BLaER1 (cell line): ENCODE measurements at regions not wholly inside any gene's neighbourhood (a gene's known extent, or its start where the extent isn't known, plus 50 kb on each side); places are given as distances from the start of the nearest gene placed in this dataset.
"Not testable (repeated sequence)": the region's sequence is repeated elsewhere in the genome, so short reads cannot be mapped to it uniquely, and the experiment has no call there.

Experiments
- H3K27ac ChIP-seq: shearing (Covaris generic); formaldehyde crosslinking; 2 replicates; pipeline ENCODE4 v1.8.1; 2022
- H3K27me3 ChIP-seq: shearing (Covaris generic); formaldehyde crosslinking; 2 replicates; pipeline ENCODE4 v1.8.1; 2022
- H3K36me3 ChIP-seq: shearing (Covaris generic); formaldehyde crosslinking; 2 replicates; pipeline ENCODE4 v1.8.1; 2022
- H3K4me1 ChIP-seq: shearing (Covaris generic); formaldehyde crosslinking; 2 replicates; pipeline ENCODE4 v1.8.1; 2022
- H3K4me2 ChIP-seq: shearing (Covaris generic); formaldehyde crosslinking; 2 replicates; pipeline ENCODE4 v1.8.1; 2022
- H3K4me3 ChIP-seq: shearing (Covaris generic); formaldehyde crosslinking; 2 replicates; pipeline ENCODE4 v1.8.1; 2022
- H3K9ac ChIP-seq: shearing (Covaris generic); formaldehyde crosslinking; 2 replicates; pipeline ENCODE4 v1.8.1; 2022
- H3K9me3 ChIP-seq: shearing (Covaris generic); formaldehyde crosslinking; 2 replicates; pipeline ENCODE4 v1.8.1; 2022
- H4K20me1 ChIP-seq: shearing (Covaris generic); formaldehyde crosslinking; 2 replicates; pipeline ENCODE4 v1.8.1; 2022
- Cebpa-rat ChIP-seq: shearing (Covaris generic); IDR thresholded peaks from 2 replicates; pipeline ENCODE4 v1.8.1; 2022

DNA sequence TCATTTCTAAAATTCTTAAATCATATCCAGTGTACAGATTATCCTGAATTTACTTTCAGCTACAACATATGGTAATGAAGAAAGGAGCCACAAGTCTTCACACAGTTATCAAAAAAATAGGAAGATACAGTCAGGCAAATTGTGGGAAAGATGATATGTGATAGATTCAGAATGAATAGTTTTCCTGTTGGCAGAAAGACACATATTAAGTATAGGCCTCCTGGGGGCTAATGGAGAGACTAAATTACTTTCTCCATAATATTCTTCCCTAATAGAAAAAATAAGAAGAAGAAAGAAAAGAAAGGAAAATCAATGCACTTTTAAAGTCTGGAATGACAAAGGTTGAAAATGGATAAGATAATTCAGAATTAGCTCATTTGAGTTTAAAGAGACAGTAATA lies 2073.5 kb downstream of the LRRC4C start:
- H3K27ac ChIP-seq, result no peak overlapping the region
- no peaks in the 10 kb centered on the region for H3K27me3 ChIP-seq

DNA sequence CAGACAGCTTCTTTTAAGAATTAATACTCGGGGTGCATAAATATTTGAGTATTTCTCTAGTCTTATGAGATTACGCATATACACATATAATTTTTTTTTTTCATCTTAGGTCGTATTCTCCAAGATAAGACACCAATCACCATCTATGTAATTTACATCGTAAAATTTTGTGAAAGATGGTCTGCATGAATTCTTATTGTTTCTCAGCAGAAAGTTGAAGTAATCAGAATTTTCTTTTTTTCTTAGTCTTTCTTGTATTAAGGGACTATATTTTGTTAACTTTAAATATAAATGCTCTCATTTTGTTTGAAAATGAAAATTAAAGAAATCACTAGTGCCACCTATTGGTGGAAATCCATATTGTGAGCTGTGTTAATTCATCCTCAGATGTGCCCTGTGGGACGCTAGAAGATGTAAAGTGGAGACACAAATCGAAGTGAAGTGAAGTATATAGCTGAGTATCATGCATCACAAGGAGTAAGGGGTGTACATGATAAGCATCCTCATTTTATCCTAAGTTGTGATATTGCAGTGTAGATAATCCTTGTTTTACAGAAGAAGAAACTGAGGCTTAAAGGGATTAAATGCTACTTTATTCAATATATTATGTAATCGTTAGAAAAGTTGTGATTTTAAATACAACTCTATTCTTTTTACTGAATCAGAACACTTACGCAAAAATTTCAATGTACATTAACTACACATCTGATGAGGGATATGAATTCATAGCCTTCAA lies 2084.3 kb downstream of the LRRC4C start:
- Histone ChIP-seq H3K4me1 (no peaks in the 10 kb centered on the region), H3K4me3 (no peak overlapping the region), H3K4me2 (no peak overlapping the region), H3K27ac (no peak overlapping the region), H3K27me3 (no peaks in the 10 kb centered on the region), H3K9me3 (no peaks in the 10 kb centered on the region), H4K20me1 (no peaks in the 10 kb centered on the region), H3K36me3 (no peaks in the 10 kb centered on the region), H3K9ac (no peak overlapping the region)
- TF ChIP-seq Cebpa-rat, result no peak

More for the DNA sequence above, 2073.5 kb downstream of the LRRC4C start:
- no peak overlapping the region for H3K4me3 ChIP-seq
- no peaks in the 10 kb centered on the region for H4K20me1 ChIP-seq
- H3K36me3 ChIP-seq, result no peaks in the 10 kb centered on the region
- no peak overlapping the region for H3K4me2 ChIP-seq
- H3K9me3 ChIP-seq, result peaks cover 25% of the 10 kb centered on the region; the same call in 1 of the 2 replicates
- no peak for TF ChIP-seq Cebpa-rat
- H3K4me1 ChIP-seq, result no peaks in the 10 kb centered on the region
- H3K9ac ChIP-seq, result no peak overlapping the region

DNA sequence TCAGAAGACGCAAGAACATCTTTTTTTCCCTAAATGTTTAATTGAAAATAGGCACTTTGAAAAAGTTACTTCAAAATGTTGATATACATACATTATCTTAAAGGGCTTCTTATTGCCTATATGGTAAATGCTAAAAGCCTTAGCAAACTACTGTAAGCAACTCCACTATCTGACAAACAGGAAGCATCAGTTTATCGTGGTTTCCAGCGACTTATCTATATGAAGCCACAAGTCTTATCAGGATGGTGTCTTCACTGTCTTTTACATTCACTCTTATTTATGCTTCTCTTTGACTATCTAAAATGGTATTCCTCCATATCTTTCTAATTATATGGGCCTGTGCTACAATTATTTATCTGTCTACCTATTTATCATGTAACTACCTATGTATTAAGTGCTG lies 2091.9 kb downstream of the LRRC4C start:
- H3K4me2 ChIP-seq, result peak overlapping the region; percentile 4; the same call in 1 of the 2 replicates
- no peaks in the 10 kb centered on the region for H3K36me3 ChIP-seq
- H3K27ac ChIP-seq, result no peak overlapping the region
- peaks cover 15% of the 10 kb centered on the region; the same call in 1 of the 2 replicates for H3K4me1 ChIP-seq
- H4K20me1 ChIP-seq, result no peaks in the 10 kb centered on the region
- H3K9ac ChIP-seq, result no peak overlapping the region
- no peak for TF ChIP-seq Cebpa-rat
- H3K9me3 ChIP-seq, result no peaks in the 10 kb centered on the region
- no peak overlapping the region for H3K4me3 ChIP-seq
- H3K27me3 ChIP-seq, result no peaks in the 10 kb centered on the region

- peaks cover 15% of the 10 kb centered on the region; the same call in 1 of the 2 replicates for H3K4me1 ChIP-seq
- H3K27me3 ChIP-seq, result no peaks in the 10 kb centered on the region
- H3K4me3 ChIP-seq, result no peak overlapping the region
- no peaks in the 10 kb centered on the region for H3K36me3 ChIP-seq
- H3K9me3 ChIP-seq, result no peaks in the 10 kb centered on the region
- no peak overlapping the region for H3K27ac ChIP-seq
- H3K9ac ChIP-seq, result no peak overlapping the region
- no peaks in the 10 kb centered on the region for H4K20me1 ChIP-seq
- H3K4me2 ChIP-seq, result no peak overlapping the region
- TF ChIP-seq Cebpa-rat, result no peak
These were observed 2093.5 kb downstream of the LRRC4C start for GRCh38 chr11:39365809-39366436.

GRCh38 chr11:39363571-39363970 lies 2095.9 kb downstream of the LRRC4C start:
- Histone ChIP-seq H3K36me3 (no peaks in the 10 kb centered on the region), H3K27ac (no peak overlapping the region), H3K4me1 (peaks cover 15% of the 10 kb centered on the region; the same call in 1 of the 2 replicates)

GRCh38 chr11:39361557-39361956 lies 2097.9 kb downstream of the LRRC4C start:
- H3K4me1 ChIP-seq, result no peaks in the 10 kb centered on the region
- no peaks in the 10 kb centered on the region for H4K20me1 ChIP-seq
- TF ChIP-seq Cebpa-rat, result no peak
- no peaks in the 10 kb centered on the region for H3K36me3 ChIP-seq
- H3K4me3 ChIP-seq, result no peak overlapping the region
- no peaks in the 10 kb centered on the region for H3K9me3 ChIP-seq
- H3K4me2 ChIP-seq, result no peak overlapping the region
- no peaks in the 10 kb centered on the region for H3K27me3 ChIP-seq
- H3K27ac ChIP-seq, result no peak overlapping the region
- H3K9ac ChIP-seq, result no peak overlapping the region

More at GRCh38 chr11:39363571-39363970, 2095.9 kb downstream of the LRRC4C start:
- Histone ChIP-seq H3K9ac (no peak overlapping the region), H3K27me3 (no peaks in the 10 kb centered on the region), H4K20me1 (no peaks in the 10 kb centered on the region), H3K4me3 (no peak overlapping the region), H3K4me2 (no peak overlapping the region), H3K9me3 (no peaks in the 10 kb centered on the region)
- TF ChIP-seq Cebpa-rat, result no peak

DNA sequence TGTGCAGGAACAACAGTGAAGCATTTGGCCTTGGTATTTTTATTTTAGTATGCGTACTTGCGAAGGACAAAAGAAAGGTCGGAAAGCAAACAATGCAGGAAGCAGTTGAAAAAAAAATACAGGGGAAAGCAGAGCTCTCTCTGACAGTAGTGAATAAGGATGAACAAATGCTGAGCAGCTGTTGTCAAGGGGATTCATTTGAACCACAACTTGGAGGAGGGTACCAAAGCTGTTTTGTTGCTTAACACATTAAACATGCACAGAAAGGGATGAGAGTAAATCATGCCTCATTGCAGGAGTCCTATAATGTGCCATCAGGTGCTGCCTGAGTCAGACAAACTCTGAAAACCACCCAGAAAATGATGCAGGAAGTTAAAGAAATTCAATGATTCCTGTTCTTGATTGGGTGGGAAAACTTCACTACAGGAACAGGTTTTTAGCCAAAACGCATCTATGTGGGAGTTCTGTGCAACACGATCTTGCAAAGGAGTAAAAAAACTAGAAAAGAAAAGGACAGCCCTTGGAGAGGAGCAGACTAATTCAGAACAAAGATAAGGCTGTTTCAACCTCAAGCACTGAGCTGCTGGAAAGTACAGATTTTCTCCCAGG lies 2113.5 kb downstream of the LRRC4C start:
- no peak for TF ChIP-seq Cebpa-rat

GRCh38 chr11:39341461-39341860 lies 2118.0 kb downstream of the LRRC4C start:
- Histone ChIP-seq H3K36me3 (no peaks in the 10 kb centered on the region), H3K9ac (no peak overlapping the region), H3K4me1 (no peaks in the 10 kb centered on the region), H3K27me3 (no peaks in the 10 kb centered on the region), H3K9me3 (peaks cover 29% of the 10 kb centered on the region), H3K27ac (no peak overlapping the region), H4K20me1 (no peaks in the 10 kb centered on the region), H3K4me3 (no peak overlapping the region), H3K4me2 (no peak overlapping the region)
- TF ChIP-seq Cebpa-rat, result no peak

More for the DNA sequence above, 2113.5 kb downstream of the LRRC4C start:
- Histone ChIP-seq H3K36me3 (no peaks in the 10 kb centered on the region), H3K4me2 (no peak overlapping the region), H3K4me3 (no peak overlapping the region), H3K27me3 (no peaks in the 10 kb centered on the region), H3K9me3 (peaks cover 11% of the 10 kb centered on the region), H4K20me1 (no peaks in the 10 kb centered on the region), H3K9ac (no peak overlapping the region), H3K4me1 (no peaks in the 10 kb centered on the region), H3K27ac (no peak overlapping the region)

GRCh38 chr11:39333006-39333405 lies 2126.4 kb downstream of the LRRC4C start:
- H3K27me3 ChIP-seq, result not testable (repeated sequence)

GRCh38 chr11:39327302-39327701 lies 2132.2 kb downstream of the LRRC4C start:
- H3K4me3 ChIP-seq, result no peak overlapping the region
- H3K4me1 ChIP-seq, result no peaks in the 10 kb centered on the region
- TF ChIP-seq Cebpa-rat, result no peak
- no peaks in the 10 kb centered on the region; the same call in 1 of the 2 replicates for H3K9me3 ChIP-seq
- H4K20me1 ChIP-seq, result no peaks in the 10 kb centered on the region
- H3K4me2 ChIP-seq, result no peak overlapping the region
- no peaks in the 10 kb centered on the region for H3K27me3 ChIP-seq
- H3K9ac ChIP-seq, result no peak overlapping the region
- H3K36me3 ChIP-seq, result no peaks in the 10 kb centered on the region
- H3K27ac ChIP-seq, result no peak overlapping the region

More at GRCh38 chr11:39333006-39333405, 2126.4 kb downstream of the LRRC4C start:
- H3K4me1 ChIP-seq, H3K36me3 ChIP-seq, H3K4me2 ChIP-seq, H3K4me3 ChIP-seq, H3K27ac ChIP-seq, H4K20me1 ChIP-seq, H3K9ac ChIP-seq: not testable (repeated sequence)
- peaks cover 11% of the 10 kb centered on the region; the same call in 1 of the 2 replicates for H3K9me3 ChIP-seq

GRCh38 chr11:39311888-39312287 lies 2147.6 kb downstream of the LRRC4C start:
- H4K20me1 ChIP-seq, H3K27ac ChIP-seq, H3K4me1 ChIP-seq, H3K36me3 ChIP-seq, H3K4me2 ChIP-seq, H3K9me3 ChIP-seq, H3K27me3 ChIP-seq, H3K9ac ChIP-seq, H3K4me3 ChIP-seq: not testable (repeated sequence)
